Mesendoderm (in vitro differentiated cells): ENCODE measurements at regions not wholly inside any gene's neighbourhood (a gene's known extent, or its start where the extent isn't known, plus 50 kb on each side); places are given as distances from the start of the nearest gene placed in this dataset.
"Not testable (repeated sequence)": the region's sequence is repeated elsewhere in the genome, so short reads cannot be mapped to it uniquely, and the experiment has no call there.

Experiments used
- DNase-seq: peaks from one replicate; pipeline ENCODE4 v3.0.0; 2013
- H2AK5ac ChIP-seq: 2 replicates; pipeline ENCODE4 v1.6.1; 2013; ENCODE audit warnings: low read length, inconsistent platforms
- H2BK120ac ChIP-seq: 2 replicates; pipeline ENCODE4 v1.6.1; 2013; ENCODE audit warnings: low read depth, mild to moderate bottlenecking, low read length, moderate library complexity, mixed read lengths
- H2BK15ac ChIP-seq: replicated peaks from 2 replicates; pipeline ENCODE4 v1.6.1; 2013; ENCODE audit warnings: low read depth, mild to moderate bottlenecking, moderate library complexity
- H2BK5ac ChIP-seq: 2 replicates; pipeline ENCODE4 v1.6.1; 2013; ENCODE audit warnings: low read length, inconsistent platforms
- H3K18ac ChIP-seq: 2 replicates; pipeline ENCODE4 v1.6.1; 2013; ENCODE audit warnings: mild to moderate bottlenecking, low read length, mixed read lengths
- H3K23ac ChIP-seq: one replicate; pipeline ENCODE4 v1.6.1; 2013; ENCODE audit warnings: low read length
- H3K27ac ChIP-seq: 2 replicates; pipeline ENCODE4 v1.5.1; 2013; ENCODE audit warnings: low read depth, mild to moderate bottlenecking, inconsistent platforms, low read length, moderate library complexity
- H3K27me3 ChIP-seq: 2 replicates; pipeline ENCODE4 v1.6.1; 2013; ENCODE audit warnings: low read length, control low read depth, mild to moderate bottlenecking, inconsistent platforms; ENCODE audit not compliant: insufficient read depth, poor library complexity
- H3K36me3 ChIP-seq: 2 replicates; pipeline ENCODE4 v1.6.1; 2013; ENCODE audit warnings: low read length, inconsistent platforms; ENCODE audit not compliant: control insufficient read depth, insufficient read depth
- H3K4ac ChIP-seq: one replicate; pipeline ENCODE4 v1.6.1; 2013; ENCODE audit warnings: low read depth, mild to moderate bottlenecking, low read length, moderate library complexity
- H3K4me1 ChIP-seq: 2 replicates; pipeline ENCODE4 v1.6.1; 2013; ENCODE audit warnings: low read depth, low read length, inconsistent platforms; ENCODE audit not compliant: control insufficient read depth
- H3K4me2 ChIP-seq: 2 replicates; pipeline ENCODE4 v1.6.1; 2013; ENCODE audit warnings: low read length
- H3K4me3 ChIP-seq: 2 replicates; pipeline ENCODE4 v1.5.1; 2013; ENCODE audit warnings: mild to moderate bottlenecking, low read length
- H3K56ac ChIP-seq: one replicate; pipeline ENCODE4 v1.6.1; 2013; ENCODE audit warnings: low read length
- H3K79me1 ChIP-seq: 2 replicates; pipeline ENCODE4 v1.6.1; 2013; ENCODE audit warnings: low read length, inconsistent platforms
- H3K79me2 ChIP-seq: 2 replicates; pipeline ENCODE4 v1.6.1; 2013; ENCODE audit warnings: mild to moderate bottlenecking, low read length; ENCODE audit not compliant: control insufficient read depth, insufficient read depth
- H3K9ac ChIP-seq: 2 replicates; pipeline ENCODE4 v1.6.1; 2013; ENCODE audit warnings: low read length, inconsistent platforms
- H4K5ac ChIP-seq: one replicate; pipeline ENCODE4 v1.6.1; 2013; ENCODE audit warnings: low read length
- H4K8ac ChIP-seq: one replicate; pipeline ENCODE4 v1.6.1; 2013; ENCODE audit warnings: low read depth, mild to moderate bottlenecking, control low read depth, low read length, moderate library complexity
- WGBS: extraction: QIAGEN DNeasy Blood & Tissue Kit; methylation state at CpG from one replicate; pipeline ENCODE4 v1.1.7; 2013; ENCODE audit warnings: low lambda C conversion rate, missing lambda C conversion rate; ENCODE audit not compliant: insufficient coverage; ENCODE audit errors: extremely low coverage; 5-methylcytosine and 5-hydroxymethylcytosine counted together

DNA sequence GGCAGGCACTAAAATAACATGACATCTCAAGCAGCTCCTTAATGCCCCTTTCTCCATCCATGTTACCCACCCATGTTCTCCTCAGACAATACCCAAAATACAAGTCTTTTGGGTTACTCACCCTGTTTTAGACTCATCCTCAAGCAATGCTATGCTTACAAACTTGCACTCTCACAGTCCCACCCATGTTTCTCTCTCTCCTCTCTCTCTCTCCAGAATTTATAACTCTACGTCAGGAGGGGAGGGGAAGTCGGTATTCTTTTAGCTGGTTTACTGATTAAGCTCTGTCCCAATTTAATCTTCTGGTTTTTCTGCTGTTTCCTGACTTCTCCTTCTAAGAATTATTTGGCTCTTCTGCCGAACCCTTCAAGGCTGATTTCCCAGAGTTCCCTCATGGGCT, 98.0 kb upstream of the NR5A2 start:
- no peak overlapping the region for H3K18ac ChIP-seq
- no peak overlapping the region for H3K56ac ChIP-seq
- H3K4me3 ChIP-seq, result no peak overlapping the region
- no peak overlapping the region for H2BK15ac ChIP-seq
- H3K27me3 ChIP-seq, result no peaks in the 10 kb centered on the region
- H4K8ac ChIP-seq, result no peak overlapping the region
- no peaks in the 10 kb centered on the region for H3K4me1 ChIP-seq
- H3K23ac ChIP-seq, result no peak overlapping the region
- H3K27ac ChIP-seq, result no peak overlapping the region
- no peaks in the 10 kb centered on the region for H3K79me2 ChIP-seq
- no CpG with 5 or more reads among the region's 3 CpGs for WGBS
- DNase-seq, result no peak
- H2BK5ac ChIP-seq, result no peak overlapping the region
- no peaks in the 10 kb centered on the region for H3K36me3 ChIP-seq
- no peak overlapping the region for H3K9ac ChIP-seq
- no peak overlapping the region for H3K4ac ChIP-seq
- H3K4me2 ChIP-seq, result no peak overlapping the region
- H2AK5ac ChIP-seq, result no peak overlapping the region
- H4K5ac ChIP-seq, result no peak overlapping the region
- no peaks in the 10 kb centered on the region for H3K79me1 ChIP-seq
- no peak overlapping the region for H2BK120ac ChIP-seq

DNA sequence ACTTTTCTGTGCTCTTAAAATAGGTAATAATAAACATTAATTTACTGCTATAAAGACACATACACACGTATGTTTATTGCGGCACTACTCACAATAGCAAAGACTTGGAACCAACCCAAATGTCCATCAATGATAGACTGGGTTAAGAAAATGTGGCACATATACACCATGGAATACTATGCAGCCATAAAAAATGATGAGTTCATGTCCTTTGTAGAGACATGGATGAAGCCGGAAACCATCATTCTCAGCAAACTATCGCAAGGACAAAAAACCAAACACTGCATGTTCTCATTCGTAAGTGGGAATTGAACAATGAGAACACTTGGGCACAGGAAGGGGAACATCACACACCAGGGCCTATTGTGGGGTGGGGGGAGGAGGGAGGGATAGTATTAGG, 97.4 kb upstream of the NR5A2 start:
- not testable (repeated sequence) for H2BK15ac ChIP-seq, H3K4ac ChIP-seq, H3K4me2 ChIP-seq, H3K27ac ChIP-seq, H3K4me1 ChIP-seq, H3K23ac ChIP-seq, H3K36me3 ChIP-seq, H3K79me1 ChIP-seq, H3K27me3 ChIP-seq, H3K9ac ChIP-seq, H4K8ac ChIP-seq, H4K5ac ChIP-seq, H2BK120ac ChIP-seq, H3K4me3 ChIP-seq, H3K18ac ChIP-seq, DNase-seq, H3K79me2 ChIP-seq, H3K56ac ChIP-seq, H2BK5ac ChIP-seq, H2AK5ac ChIP-seq
- no CpG with 5 or more reads among the region's 5 CpGs for WGBS

DNA sequence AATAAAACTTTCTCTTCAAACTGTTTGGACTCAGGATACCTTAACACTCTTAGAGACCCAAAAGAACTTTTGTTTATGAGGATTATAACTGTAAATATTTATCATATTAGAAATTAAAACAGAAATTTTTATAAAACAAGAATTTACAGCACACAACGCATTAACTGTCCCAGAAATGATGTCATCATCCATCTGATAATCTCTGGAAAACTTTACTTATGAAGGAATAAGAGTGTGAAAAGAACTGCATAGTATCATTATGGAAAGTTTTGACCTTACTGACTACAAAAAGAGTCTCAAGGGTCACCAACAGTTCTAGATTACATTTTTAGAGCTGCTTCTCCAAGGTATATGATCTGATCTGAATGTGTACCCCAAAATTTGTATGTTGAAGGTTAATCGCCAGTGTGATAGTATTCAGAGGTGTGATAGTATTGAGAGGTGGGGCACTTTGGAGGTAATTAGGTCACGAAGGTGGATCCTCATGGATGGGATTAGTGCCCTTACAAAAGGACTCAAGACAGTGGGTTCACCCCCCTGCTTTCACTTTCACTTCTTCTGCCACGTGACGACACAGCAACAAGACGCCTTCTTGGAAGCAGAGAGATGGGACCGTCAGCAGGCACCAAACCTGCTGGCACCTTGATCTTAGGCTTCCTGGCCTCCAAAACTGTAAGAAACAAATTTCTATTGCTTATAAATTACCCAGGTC, 95.7 kb upstream of the NR5A2 start:
- Histone ChIP-seq H3K27ac (no peak overlapping the region), H2BK120ac (no peak overlapping the region), H2BK5ac (no peak overlapping the region), H4K5ac (no peak overlapping the region), H3K79me1 (no peaks in the 10 kb centered on the region), H2AK5ac (no peak overlapping the region), H3K4me2 (no peak overlapping the region), H3K18ac (no peak overlapping the region), H3K4me1 (no peaks in the 10 kb centered on the region), H3K79me2 (no peaks in the 10 kb centered on the region), H3K56ac (no peak overlapping the region), H2BK15ac (no peak overlapping the region), H3K27me3 (no peaks in the 10 kb centered on the region), H3K36me3 (no peaks in the 10 kb centered on the region), H3K23ac (no peak overlapping the region), H4K8ac (no peak overlapping the region), H3K4ac (no peak overlapping the region), H3K4me3 (no peak overlapping the region), H3K9ac (no peak overlapping the region)
- no CpG with 5 or more reads among the region's 7 CpGs for WGBS
- no peak for DNase-seq

DNA sequence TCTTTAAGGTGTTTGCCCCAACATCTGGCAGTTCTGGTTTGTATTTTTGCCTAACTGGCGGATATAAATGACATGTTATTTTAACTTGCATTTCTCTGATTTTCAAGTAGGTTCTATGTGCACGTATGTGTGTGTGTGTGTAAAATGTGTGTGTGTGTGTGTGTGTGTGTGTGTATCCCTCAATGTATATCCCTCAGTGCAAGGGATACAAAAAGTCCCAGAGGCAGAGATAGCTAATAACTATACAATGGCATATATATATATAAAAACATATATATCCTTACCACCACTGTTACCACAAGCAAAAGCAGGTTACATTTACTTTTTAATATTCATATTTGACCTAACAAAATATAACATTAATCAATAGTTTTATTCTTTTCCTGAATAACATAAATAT, 95.0 kb upstream of the NR5A2 start:
- no peak overlapping the region for H3K27ac ChIP-seq

DNA sequence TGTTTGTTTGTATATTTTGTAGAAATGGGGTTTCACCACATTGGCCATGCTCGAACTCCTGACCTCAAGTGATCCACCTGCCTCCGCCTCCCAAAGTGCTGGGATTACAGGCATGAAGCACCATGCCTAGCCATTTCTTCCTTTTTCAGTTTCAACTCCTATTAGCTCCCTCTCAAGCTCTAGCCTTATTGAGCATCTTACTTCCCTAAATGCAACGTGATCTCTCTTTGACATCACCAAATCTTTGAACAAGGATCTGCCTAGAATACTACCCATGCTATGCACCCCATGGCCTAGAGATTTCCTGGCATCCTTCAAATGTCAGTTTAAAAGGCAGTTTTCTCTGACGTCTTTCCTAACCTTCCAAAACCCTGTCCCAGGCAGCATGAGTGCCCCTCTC, 91.1 kb upstream of the NR5A2 start:
- Histone ChIP-seq H2AK5ac (no peak overlapping the region), H4K5ac (no peak overlapping the region), H3K9ac (no peak overlapping the region), H3K27ac (no peak overlapping the region), H2BK120ac (no peak overlapping the region), H3K4me1 (no peaks in the 10 kb centered on the region), H3K27me3 (no peaks in the 10 kb centered on the region), H3K4me2 (no peak overlapping the region), H3K79me2 (no peaks in the 10 kb centered on the region), H3K18ac (no peak overlapping the region), H4K8ac (no peak overlapping the region), H3K4me3 (no peak overlapping the region), H2BK5ac (no peak overlapping the region), H3K36me3 (no peaks in the 10 kb centered on the region), H3K4ac (no peak overlapping the region), H3K56ac (no peak overlapping the region), H3K79me1 (no peaks in the 10 kb centered on the region), H3K23ac (no peak overlapping the region), H2BK15ac (no peak overlapping the region)
- no CpG with 5 or more reads among the region's 4 CpGs for WGBS
- no peak for DNase-seq

More for the DNA sequence above, 95.0 kb upstream of the NR5A2 start:
- Histone ChIP-seq H2BK15ac (no peak overlapping the region), H2BK120ac (no peak overlapping the region), H2AK5ac (no peak overlapping the region), H3K79me1 (no peaks in the 10 kb centered on the region), H4K8ac (no peak overlapping the region), H2BK5ac (no peak overlapping the region), H3K4me3 (no peak overlapping the region), H3K56ac (no peak overlapping the region), H3K23ac (no peak overlapping the region), H4K5ac (no peak overlapping the region), H3K27me3 (no peaks in the 10 kb centered on the region), H3K4me2 (no peak overlapping the region), H3K9ac (no peak overlapping the region), H3K18ac (no peak overlapping the region), H3K36me3 (no peaks in the 10 kb centered on the region), H3K4me1 (no peaks in the 10 kb centered on the region), H3K79me2 (no peaks in the 10 kb centered on the region), H3K4ac (no peak overlapping the region)
- no peak for DNase-seq
- no CpG with 5 or more reads among the region's 2 CpGs for WGBS

DNA sequence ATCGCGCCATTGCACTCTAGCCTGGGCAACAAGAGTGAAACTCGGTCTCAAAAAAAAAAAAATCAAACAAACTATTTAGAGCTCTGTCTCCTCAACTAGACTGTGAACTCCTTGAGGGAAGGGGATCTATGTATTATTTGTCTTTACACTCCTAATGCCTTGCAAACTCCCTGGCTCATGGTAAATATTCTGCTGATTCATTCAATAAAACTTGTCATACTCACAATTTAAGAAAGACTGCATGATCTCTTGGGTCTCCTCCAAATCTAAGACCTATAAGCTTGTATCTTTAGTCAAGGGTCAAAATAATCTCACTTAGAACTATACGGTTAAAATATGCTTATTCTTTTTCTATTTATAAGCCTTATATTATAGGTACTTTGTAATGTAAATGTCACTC, 90.3 kb upstream of the NR5A2 start:
- H4K8ac ChIP-seq, result no peak overlapping the region
- WGBS, result no CpG with 5 or more reads among the region's 4 CpGs

More for the DNA sequence above, 90.3 kb upstream of the NR5A2 start:
- no peak for DNase-seq
- H2BK120ac ChIP-seq, result no peak overlapping the region
- H3K4me3 ChIP-seq, result no peak overlapping the region
- no peak overlapping the region for H2BK15ac ChIP-seq
- no peak overlapping the region for H3K23ac ChIP-seq
- H3K27me3 ChIP-seq, result no peaks in the 10 kb centered on the region
- no peak overlapping the region for H3K18ac ChIP-seq
- no peak overlapping the region for H3K4ac ChIP-seq
- no peaks in the 10 kb centered on the region for H3K79me2 ChIP-seq
- H2BK5ac ChIP-seq, result no peak overlapping the region
- H2AK5ac ChIP-seq, result no peak overlapping the region
- no peak overlapping the region for H3K27ac ChIP-seq
- no peak overlapping the region for H3K56ac ChIP-seq
- H3K4me1 ChIP-seq, result no peaks in the 10 kb centered on the region
- H3K4me2 ChIP-seq, result no peak overlapping the region
- no peak overlapping the region for H4K5ac ChIP-seq
- H3K36me3 ChIP-seq, result no peaks in the 10 kb centered on the region
- no peak overlapping the region for H3K9ac ChIP-seq
- H3K79me1 ChIP-seq, result no peaks in the 10 kb centered on the region
